Bronchial epithelial cell (primary cell): ENCODE measurements at regions not wholly inside any gene's neighbourhood (a gene's known extent, or its start where the extent isn't known, plus 50 kb on each side); places are given as distances from the start of the nearest gene placed in this dataset.
"Not testable (repeated sequence)": the region's sequence is repeated elsewhere in the genome, so short reads cannot be mapped to it uniquely, and the experiment has no call there.

ENCODE experiments used
- DNase-seq: peaks from one replicate; pipeline ENCODE4 v3.0.0-alpha.2; 2010; ENCODE audit warnings: low read depth
- FAIRE-seq: peaks from 2 replicates; lab custom pipeline; 2011; peaks lifted over from hg19 to GRCh38; lab: Jason Lieb, UNC
- H3K27me3 ChIP-seq: 2 replicates; pipeline ENCODE4 v1.5.1; 2011; ENCODE audit warnings: low read length; ENCODE audit not compliant: control insufficient read depth, insufficient read depth
- H3K36me3 ChIP-seq: 2 replicates; pipeline ENCODE4 v1.5.1; 2011; ENCODE audit warnings: low read length; ENCODE audit not compliant: control insufficient read depth, insufficient read depth
- H3K4me3 ChIP-seq: 2 replicates; pipeline ENCODE4 v1.5.1; 2011; ENCODE audit warnings: mild to moderate bottlenecking, low read depth, low read length, control low read depth
- TF ChIP-seq, protein P1 (sequence below): IDR thresholded peaks from 2 replicates; pipeline ENCODE4 v1.5.1; 2011; ENCODE audit warnings: mild to moderate bottlenecking, moderate library complexity, low read length, control low read depth, inconsistent platforms; ENCODE audit not compliant: insufficient read depth, severe bottlenecking

DNA sequence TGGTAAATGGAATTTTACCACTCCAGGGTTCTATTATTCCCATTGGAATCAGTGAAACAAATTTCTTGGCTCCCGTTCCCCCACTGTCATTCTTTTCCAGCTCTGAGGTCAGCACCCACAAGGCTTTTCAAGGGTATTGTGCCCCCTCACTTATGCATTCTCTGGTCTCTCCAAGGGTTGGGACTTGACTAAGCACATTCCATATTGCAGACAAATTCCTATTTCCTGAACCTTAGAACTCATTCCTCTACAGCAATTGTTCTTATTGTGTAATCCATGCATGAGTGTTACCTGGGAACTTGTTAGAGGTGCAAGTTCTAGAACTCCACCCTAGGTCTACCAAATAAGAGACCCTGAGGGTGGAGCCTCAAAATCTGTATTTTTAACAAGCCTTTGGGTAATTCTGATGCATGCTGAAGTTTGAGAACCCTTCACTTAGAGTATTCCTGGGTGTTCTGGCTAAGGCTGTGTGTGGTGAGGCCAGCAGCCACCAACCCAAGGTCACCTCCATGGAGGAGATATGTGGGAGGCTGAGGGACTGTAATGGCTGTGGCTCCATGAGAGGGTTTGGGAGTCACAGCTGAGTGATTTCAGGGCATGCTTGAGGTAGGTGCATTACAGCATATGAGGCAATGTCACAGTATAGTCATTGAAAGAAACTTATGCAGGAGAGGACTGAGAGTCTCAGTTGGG is 150.9 kb downstream of the TTC6 start:
- DNase-seq (peak; percentile 67), FAIRE-seq (no peak)
- no peak overlapping the region for H3K4me3 ChIP-seq
- TF ChIP-seq, protein P1, sequence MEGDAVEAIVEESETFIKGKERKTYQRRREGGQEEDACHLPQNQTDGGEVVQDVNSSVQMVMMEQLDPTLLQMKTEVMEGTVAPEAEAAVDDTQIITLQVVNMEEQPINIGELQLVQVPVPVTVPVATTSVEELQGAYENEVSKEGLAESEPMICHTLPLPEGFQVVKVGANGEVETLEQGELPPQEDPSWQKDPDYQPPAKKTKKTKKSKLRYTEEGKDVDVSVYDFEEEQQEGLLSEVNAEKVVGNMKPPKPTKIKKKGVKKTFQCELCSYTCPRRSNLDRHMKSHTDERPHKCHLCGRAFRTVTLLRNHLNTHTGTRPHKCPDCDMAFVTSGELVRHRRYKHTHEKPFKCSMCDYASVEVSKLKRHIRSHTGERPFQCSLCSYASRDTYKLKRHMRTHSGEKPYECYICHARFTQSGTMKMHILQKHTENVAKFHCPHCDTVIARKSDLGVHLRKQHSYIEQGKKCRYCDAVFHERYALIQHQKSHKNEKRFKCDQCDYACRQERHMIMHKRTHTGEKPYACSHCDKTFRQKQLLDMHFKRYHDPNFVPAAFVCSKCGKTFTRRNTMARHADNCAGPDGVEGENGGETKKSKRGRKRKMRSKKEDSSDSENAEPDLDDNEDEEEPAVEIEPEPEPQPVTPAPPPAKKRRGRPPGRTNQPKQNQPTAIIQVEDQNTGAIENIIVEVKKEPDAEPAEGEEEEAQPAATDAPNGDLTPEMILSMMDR = no peak
- no peaks in the 10 kb centered on the region for H3K36me3 ChIP-seq
- no peaks in the 10 kb centered on the region for H3K27me3 ChIP-seq

DNA sequence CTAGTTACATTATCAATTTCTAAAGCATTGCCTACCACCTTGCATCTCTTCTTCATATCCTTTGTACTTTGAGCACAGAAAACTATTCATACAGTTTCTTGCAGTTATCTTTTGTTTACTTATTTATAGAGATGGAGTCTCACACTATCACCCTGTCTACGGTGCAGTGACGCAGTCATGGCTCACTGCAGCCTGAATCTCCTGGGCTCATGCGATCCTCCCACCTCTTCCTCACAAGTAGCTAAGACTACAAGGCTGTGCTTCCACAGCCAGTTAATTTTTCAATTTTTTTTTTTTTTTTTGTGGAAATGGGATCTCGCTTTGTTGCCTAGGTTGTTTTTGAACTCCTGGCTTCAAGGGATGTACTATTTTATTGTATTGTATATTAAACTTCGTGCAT is 158.0 kb downstream of the TTC6 start:
- TF ChIP-seq, protein P1 = no peak
- DNase-seq (no peak), FAIRE-seq (no peak)
- H3K4me3 ChIP-seq = no peak overlapping the region
- H3K36me3 ChIP-seq = no peaks in the 10 kb centered on the region
- H3K27me3 ChIP-seq = no peaks in the 10 kb centered on the region

DNA sequence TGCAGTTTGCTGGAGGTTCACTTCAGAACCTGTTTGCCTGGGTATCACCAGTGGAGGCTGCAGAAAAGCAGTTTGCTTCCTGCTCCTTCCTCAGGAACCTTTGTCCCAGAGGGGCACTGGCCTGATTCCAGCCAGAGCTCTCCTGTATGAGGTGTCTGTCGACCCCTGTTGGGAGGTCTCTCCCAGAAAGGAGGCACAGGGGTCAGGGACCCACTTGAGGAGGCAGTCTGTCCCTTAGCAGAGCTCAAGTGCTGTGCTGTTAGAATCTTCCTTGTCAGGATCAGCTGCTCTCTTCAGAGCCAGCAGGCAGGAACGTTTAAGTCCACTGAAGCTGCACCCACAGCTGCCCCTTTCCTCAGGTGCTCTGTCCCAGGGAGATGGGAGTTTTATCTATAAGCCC is 164.8 kb downstream of the TTC6 start:
- not testable (repeated sequence) for H3K4me3 ChIP-seq, H3K27me3 ChIP-seq, DNase-seq, FAIRE-seq, H3K36me3 ChIP-seq

DNA sequence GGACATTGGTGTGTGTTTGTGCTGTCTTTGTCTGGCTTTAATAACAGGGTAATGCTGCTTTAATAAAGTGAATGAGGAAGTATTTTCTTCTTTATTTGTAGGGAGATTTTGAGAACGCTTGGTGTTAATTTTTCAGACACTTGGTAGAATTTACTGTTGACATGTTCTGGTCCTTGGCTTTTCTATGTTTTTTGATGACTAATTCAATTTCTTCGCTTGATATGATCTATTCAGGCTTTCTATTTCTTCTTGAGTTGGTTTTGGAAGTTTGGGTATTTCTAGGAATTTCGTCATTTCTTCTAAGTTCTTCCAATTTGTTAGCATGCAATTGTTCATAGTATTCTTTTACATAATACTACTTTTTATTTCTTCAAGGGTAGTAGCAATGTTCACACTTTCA is 167.8 kb downstream of the TTC6 start:
- TF ChIP-seq, protein P1 = no peak
- DNase-seq (no peak), FAIRE-seq (no peak)
- Histone ChIP-seq H3K27me3 (no peaks in the 10 kb centered on the region), H3K36me3 (no peaks in the 10 kb centered on the region), H3K4me3 (no peak overlapping the region)

DNA sequence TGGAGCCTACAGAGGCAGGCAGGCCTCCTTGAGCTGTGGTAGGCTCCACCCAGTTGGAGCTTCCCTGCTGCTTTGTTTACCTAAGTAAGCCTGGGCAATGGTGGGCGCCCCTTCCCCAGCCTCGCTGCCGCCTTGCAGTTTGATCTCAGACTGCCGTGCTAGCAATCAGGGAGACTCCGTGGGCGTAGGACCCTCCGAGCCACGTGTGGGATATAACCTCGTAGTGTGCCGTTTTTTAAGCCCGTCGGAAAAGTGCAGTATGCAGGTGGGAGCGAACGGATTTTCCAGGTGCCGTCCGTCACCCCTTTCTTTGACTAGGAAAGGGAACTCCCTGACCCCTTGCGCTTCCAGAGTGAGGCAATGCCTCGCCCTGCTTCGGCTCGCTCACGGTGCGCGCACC is 176.9 kb downstream of the TTC6 start:
- not testable (repeated sequence) for FAIRE-seq, H3K4me3 ChIP-seq, DNase-seq, H3K27me3 ChIP-seq, H3K36me3 ChIP-seq

DNA sequence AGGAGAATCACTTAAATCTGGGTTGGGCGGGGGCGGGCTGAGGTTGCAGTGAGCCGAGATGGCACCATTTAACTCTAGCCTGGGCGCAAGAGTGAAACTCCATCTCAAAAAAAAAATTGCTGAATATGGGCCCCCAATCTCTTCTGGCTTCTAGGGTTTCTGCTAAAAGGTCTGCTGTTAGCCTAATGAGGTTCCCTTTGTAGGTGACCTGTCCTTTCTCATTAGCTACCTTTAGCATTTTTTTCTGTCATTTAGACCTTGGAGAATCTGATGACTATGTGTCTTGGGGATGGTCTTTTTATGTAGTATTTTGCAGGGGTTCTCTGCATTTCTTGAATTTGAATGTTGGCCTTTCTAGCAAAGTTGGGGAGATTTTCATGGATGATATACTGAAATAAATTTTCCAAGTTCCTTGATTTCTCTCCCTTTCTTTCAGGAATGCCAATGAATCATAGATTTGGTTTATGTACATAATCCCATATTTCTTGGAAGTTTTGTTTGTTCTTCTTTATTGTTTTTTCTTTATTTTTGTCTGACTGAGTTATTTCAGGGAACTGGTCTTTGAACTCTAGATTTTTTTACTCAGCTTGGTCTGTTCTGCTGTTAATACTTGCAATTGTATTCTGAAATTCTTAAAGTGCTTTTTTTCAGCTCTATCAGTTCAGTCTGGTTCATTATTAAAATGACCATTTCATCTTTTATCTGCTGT is 181.5 kb downstream of the TTC6 start:
- TF ChIP-seq, protein P1 = no peak
- no peaks in the 10 kb centered on the region for H3K27me3 ChIP-seq

More for the DNA sequence above, 181.5 kb downstream of the TTC6 start:
- DNase-seq (no peak), FAIRE-seq (no peak)
- Histone ChIP-seq H3K36me3 (no peaks in the 10 kb centered on the region), H3K4me3 (no peak overlapping the region)
